Activated T-cell treated with anti-CD3 and anti-CD28 coated beads, Interleukin-2, amount 50 U/mL, for 24 hours (primary cell): ENCODE measurements at regions not wholly inside any gene's neighbourhood (a gene's known extent, or its start where the extent isn't known, plus 50 kb on each side); places are given as distances from the start of the nearest gene placed in this dataset.

ENCODE experiments used
- DNase-seq: peaks from one replicate; pipeline ENCODE4 v3.0.0-alpha.2; 2020
- H3K27ac Mint-ChIP-seq: 2 replicates; pipeline ENCODE4 v1.8.0; 2020; ENCODE audit warnings: mild to moderate bottlenecking, mixed read lengths
- H3K27me3 Mint-ChIP-seq: 2 replicates; pipeline ENCODE4 v1.8.0; 2020; ENCODE audit warnings: mixed read lengths
- H3K36me3 Mint-ChIP-seq: 2 replicates; pipeline ENCODE4 v1.8.0; 2020; ENCODE audit warnings: low read depth, mixed read lengths
- H3K4me1 Mint-ChIP-seq: 2 replicates; pipeline ENCODE4 v1.8.0; 2020; ENCODE audit warnings: low read depth, mixed read lengths
- H3K4me3 Mint-ChIP-seq: 2 replicates; pipeline ENCODE4 v1.8.0; 2020; ENCODE audit warnings: mild to moderate bottlenecking, moderate library complexity, mixed read lengths
- H3K9me3 Mint-ChIP-seq: 2 replicates; pipeline ENCODE4 v1.8.0; 2020; ENCODE audit warnings: mixed read lengths

DNA sequence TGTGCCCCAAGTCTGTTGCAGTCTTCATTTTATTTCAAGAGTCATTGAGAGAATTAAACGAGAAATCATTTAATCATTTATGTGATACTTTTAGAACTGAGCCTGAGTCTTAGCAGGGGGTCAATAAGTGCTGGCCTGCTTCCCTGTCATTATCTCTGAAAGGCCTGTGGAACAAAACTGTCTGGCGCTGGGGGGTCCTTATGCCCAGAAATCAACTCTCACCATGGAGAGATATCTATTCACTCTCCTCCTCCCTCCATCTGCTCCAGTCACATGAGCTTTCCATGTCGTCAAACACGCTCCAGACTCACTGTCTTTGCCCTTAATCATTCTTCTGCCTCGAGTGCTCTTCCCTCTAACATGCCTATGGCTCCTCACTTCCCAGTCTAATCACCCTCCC lies 136.8 kb downstream of the ESM1 start:
- H3K4me1 Mint-ChIP-seq = peaks cover 7% of the 10 kb centered on the region
- no peak overlapping the region for H3K4me3 Mint-ChIP-seq
- DNase-seq = no peak
- no peaks in the 10 kb centered on the region for H3K36me3 Mint-ChIP-seq
- no peaks in the 10 kb centered on the region for H3K9me3 Mint-ChIP-seq
- H3K27ac Mint-ChIP-seq = no peak overlapping the region
- H3K27me3 Mint-ChIP-seq = peaks cover 25% of the 10 kb centered on the region

DNA sequence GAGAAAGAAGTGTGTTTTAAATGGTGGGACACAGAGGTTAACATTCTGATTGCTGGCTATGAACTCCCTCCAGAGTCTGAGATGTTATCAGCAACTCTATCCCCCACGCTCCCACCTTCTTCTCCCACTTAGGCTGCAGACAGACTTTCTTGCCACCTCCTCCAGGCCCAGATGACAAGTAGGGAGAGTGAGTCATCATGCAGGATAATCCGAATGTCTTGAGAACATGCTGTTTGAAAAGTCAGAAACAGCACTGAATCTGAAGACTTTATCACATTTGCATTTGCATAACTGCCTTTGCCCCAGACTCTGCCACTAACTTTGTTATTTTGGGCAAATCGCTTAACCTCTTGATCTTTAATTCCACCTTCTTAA lies 139.8 kb downstream of the ESM1 start:
- H3K4me3 Mint-ChIP-seq = no peak overlapping the region
- DNase-seq = no peak
- H3K9me3 Mint-ChIP-seq = no peaks in the 10 kb centered on the region
- no peak overlapping the region for H3K27ac Mint-ChIP-seq
- H3K4me1 Mint-ChIP-seq = peaks cover 6% of the 10 kb centered on the region
- no peaks in the 10 kb centered on the region for H3K36me3 Mint-ChIP-seq
- H3K27me3 Mint-ChIP-seq = peaks cover 19% of the 10 kb centered on the region

DNA sequence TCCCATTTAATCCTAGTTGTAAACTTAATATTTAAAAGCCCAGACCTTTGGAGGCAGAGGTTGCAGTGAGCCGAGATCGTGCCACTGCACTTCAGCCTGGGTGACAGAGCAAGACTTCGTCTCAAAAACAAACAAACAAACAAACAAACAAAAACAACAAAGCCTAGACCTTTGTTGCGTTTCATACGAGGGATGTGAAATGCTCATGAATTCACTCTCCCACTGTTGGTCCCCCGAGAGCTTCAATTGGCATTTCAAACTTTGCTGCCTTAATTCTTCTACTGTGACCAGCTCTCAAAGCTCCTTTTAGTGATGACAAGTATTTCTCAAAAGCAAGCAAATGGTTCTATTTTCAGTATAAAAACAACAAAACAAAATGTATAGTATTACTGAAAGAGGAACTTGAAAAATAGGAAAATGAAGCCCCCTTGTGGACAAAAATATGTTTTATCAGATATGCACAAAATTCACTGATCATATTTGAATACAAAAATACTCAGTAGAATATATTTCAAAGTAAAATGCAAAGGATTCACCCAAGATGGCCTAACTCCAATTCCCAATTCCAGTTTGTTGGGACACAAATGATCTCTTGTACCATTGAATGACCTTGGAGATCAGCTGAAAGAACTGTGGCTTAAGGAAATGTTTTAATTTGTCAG lies 140.4 kb downstream of the ESM1 start:
- H3K27me3 Mint-ChIP-seq = peaks cover 15% of the 10 kb centered on the region
- H3K4me3 Mint-ChIP-seq = no peak overlapping the region
- no peaks in the 10 kb centered on the region for H3K36me3 Mint-ChIP-seq
- peaks cover 9% of the 10 kb centered on the region for H3K4me1 Mint-ChIP-seq
- no peak for DNase-seq
- H3K9me3 Mint-ChIP-seq = no peaks in the 10 kb centered on the region
- H3K27ac Mint-ChIP-seq = no peak overlapping the region

DNA sequence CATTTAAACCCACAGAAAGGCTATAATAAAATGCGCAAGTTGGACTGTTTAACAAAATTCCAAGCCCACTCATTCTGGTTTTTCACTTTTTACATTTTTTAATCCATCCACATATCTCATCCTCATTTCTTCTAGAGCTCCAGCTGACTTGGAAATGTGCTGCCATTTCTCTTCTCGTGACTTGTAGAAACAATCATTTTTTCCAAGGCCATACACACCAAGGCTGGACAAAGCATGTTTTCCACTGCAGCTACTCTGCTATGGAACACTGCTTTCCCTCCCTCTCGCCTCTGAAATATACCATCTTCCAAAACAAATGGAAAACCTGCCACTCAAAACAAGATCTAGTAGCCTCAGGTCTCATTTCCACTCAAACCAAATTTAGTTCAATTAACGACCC lies 141.1 kb downstream of the ESM1 start:
- Mint-ChIP-seq H3K4me3 (no peak overlapping the region), H3K36me3 (no peaks in the 10 kb centered on the region), H3K9me3 (no peaks in the 10 kb centered on the region), H3K27me3 (peaks cover 11% of the 10 kb centered on the region), H3K4me1 (peaks cover 15% of the 10 kb centered on the region), H3K27ac (no peak overlapping the region)
- no peak for DNase-seq

DNA sequence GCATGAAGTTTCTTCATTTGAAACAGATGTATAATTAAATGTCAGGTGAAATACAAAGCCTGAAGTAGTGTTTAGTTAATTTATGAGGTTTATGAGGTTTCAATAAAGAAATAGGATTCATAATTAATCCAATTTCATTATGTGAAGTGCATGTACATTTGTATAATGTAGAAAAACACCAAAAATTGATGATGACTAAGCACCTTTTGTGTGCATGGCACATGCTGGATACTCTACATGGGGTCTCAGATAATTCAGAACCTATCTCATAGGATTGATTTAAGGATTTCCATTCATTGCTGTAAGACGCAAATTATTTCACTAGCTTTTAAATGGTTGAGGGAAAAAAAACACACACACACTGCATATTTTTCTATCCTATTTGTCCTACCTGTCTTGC lies 143.9 kb downstream of the ESM1 start:
- H3K36me3 Mint-ChIP-seq = no peaks in the 10 kb centered on the region
- no peak overlapping the region for H3K27ac Mint-ChIP-seq

DNA sequence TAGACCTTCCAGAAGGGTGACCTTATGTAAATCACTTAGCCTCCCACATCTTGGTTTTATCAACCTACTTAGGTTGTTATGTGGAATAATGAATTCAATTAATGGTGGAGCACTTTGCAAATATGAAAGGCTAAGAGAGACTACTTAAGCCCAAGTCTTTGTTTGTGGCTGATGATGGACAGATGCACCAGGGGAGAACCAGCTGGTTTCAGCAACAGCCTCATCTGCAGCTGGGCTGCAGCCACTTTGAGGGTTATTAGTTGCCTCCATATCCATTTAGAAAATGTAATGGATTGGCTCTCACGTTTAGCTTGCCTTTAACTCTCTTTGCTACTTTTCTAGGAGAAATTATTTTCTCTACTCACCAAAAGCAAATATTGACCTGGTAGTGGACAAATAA lies 146.6 kb downstream of the ESM1 start:
- Mint-ChIP-seq H3K4me1 (peaks cover 13% of the 10 kb centered on the region), H3K9me3 (no peaks in the 10 kb centered on the region), H3K27ac (no peak overlapping the region), H3K27me3 (no peaks in the 10 kb centered on the region), H3K4me3 (no peak overlapping the region), H3K36me3 (no peaks in the 10 kb centered on the region)
- no peak for DNase-seq

More for the DNA sequence above, 143.9 kb downstream of the ESM1 start:
- no peaks in the 10 kb centered on the region for H3K9me3 Mint-ChIP-seq
- peaks cover 16% of the 10 kb centered on the region for H3K4me1 Mint-ChIP-seq
- H3K4me3 Mint-ChIP-seq = no peak overlapping the region
- no peak for DNase-seq
- H3K27me3 Mint-ChIP-seq = no peaks in the 10 kb centered on the region

DNA sequence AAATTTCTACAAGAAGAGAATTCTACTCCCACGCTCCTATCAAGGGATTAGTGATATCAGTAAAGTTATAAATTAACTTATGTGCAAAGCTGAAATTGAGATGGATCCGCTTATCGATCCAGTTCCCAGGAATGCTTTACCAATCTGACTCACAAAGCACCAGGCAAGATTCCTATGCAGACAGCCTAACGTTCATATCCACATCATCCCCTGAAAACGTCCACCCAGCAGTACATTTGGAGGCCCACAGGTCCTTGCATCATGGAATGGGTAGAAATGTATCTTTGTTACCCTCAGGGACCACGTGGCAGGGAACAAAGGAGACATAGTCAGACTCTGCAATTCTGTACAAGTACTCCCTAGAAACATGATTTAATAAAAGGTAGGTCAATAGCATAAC lies 147.4 kb downstream of the ESM1 start:
- Mint-ChIP-seq H3K4me1 (peaks cover 16% of the 10 kb centered on the region), H3K27me3 (no peaks in the 10 kb centered on the region), H3K27ac (no peak overlapping the region), H3K4me3 (no peak overlapping the region), H3K9me3 (no peaks in the 10 kb centered on the region), H3K36me3 (no peaks in the 10 kb centered on the region)
- no peak for DNase-seq

DNA sequence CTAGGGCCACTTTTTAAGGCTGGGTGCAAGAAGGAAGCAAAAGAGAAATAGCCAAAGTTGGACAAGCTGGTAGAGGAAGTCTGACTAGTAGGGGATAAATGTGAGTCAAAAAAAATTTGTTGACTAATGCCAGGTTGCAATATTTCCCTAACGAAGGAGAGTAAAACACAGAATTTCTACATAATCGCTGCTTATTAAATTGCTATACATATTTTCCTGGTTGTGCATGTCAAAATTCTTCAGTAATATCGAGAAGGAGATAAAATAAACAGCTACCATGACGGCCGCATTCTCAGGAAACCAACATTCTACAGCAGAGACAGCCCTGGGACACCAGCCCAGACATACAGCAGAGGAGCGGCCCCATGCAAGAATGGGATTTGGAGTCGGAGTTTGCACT lies 148.3 kb downstream of the ESM1 start:
- Mint-ChIP-seq H3K36me3 (no peaks in the 10 kb centered on the region), H3K9me3 (no peaks in the 10 kb centered on the region), H3K27me3 (no peaks in the 10 kb centered on the region), H3K27ac (no peak overlapping the region), H3K4me3 (no peak overlapping the region), H3K4me1 (peaks cover 20% of the 10 kb centered on the region)
- DNase-seq = no peak

DNA sequence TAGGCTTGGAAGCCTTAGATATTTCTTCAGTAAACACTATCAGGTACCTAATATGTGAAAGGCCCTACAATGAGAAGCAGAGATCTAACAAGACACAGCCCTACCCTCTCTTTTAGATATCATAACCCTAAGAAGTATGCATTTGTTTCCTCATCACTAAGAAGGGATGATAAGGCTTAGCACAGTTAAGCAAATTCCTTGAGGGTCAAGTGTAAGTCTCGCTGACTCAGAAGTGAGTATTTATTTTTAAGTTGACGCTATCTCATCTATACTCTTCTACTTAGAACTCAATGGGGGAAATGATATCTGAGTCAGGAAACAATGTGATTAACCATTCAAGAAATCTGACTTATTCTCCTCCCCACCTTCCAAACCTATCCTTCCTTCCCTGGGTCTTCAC lies 149.7 kb downstream of the ESM1 start:
- Mint-ChIP-seq H3K36me3 (no peaks in the 10 kb centered on the region), H3K4me1 (peaks cover 20% of the 10 kb centered on the region), H3K27ac (no peak overlapping the region), H3K9me3 (no peaks in the 10 kb centered on the region), H3K4me3 (no peak overlapping the region), H3K27me3 (no peaks in the 10 kb centered on the region)
- no peak for DNase-seq

DNA sequence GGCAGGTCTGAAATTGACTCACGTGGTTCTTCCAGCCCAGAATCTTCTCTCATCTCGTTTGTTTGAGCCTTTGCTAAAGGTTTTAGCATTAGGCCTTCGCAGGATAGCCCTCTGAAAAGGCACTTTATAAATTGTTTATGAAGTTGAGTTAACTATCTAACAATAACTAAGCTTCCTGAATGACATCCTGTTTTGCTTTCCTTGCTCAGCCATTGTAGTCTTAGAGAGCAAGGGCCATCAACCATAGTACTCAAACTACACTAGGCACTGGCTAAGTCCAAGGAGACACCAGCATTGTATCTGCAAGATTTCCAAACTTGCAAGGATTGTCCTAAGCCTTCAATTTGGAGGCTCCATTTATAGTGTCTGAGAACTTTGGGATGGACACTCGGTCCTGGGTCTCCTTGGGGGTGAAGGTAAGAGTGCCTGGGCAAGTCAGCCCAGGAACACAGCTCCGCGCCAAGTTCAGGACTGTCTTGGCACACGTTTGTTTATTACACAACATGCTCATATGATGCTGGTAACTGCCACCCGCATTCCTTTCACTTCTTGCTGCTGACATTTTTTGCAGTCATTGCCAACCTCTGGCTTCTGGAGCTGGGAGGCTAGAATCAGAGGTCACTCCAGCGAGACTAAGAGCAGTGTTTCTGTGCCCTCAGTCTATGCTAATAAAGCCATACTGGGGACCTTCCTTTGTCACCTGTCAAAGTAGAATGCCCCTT lies 151.1 kb downstream of the ESM1 start:
- no peak for DNase-seq
- Mint-ChIP-seq H3K4me3 (no peak overlapping the region), H3K27ac (no peak overlapping the region)

DNA sequence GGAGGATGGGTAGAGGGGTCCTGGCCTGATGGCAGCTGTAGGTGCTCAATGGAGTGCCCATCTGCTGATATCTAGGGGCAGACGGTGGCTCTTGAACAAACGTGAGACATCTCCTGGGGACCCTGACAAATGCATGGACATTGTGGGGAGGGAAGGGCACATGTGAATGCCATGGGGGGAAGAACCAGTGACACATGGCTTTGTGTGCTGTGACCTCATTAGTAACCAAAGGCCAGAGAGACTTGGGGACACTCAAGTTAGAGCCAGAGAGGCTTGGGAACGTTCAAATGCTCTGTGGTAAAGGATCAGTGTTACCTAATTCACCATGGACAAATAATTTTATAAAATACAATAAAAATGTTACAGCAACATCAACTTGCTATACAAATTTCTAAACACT lies 151.8 kb downstream of the ESM1 start:
- Mint-ChIP-seq H3K36me3 (no peaks in the 10 kb centered on the region), H3K27ac (no peak overlapping the region), H3K27me3 (no peaks in the 10 kb centered on the region), H3K4me1 (peaks cover 10% of the 10 kb centered on the region), H3K4me3 (no peak overlapping the region), H3K9me3 (no peaks in the 10 kb centered on the region)
- no peak for DNase-seq

More for the DNA sequence above, 151.1 kb downstream of the ESM1 start:
- H3K9me3 Mint-ChIP-seq = no peaks in the 10 kb centered on the region
- H3K4me1 Mint-ChIP-seq = peaks cover 11% of the 10 kb centered on the region
- no peaks in the 10 kb centered on the region for H3K36me3 Mint-ChIP-seq
- no peaks in the 10 kb centered on the region for H3K27me3 Mint-ChIP-seq

DNA sequence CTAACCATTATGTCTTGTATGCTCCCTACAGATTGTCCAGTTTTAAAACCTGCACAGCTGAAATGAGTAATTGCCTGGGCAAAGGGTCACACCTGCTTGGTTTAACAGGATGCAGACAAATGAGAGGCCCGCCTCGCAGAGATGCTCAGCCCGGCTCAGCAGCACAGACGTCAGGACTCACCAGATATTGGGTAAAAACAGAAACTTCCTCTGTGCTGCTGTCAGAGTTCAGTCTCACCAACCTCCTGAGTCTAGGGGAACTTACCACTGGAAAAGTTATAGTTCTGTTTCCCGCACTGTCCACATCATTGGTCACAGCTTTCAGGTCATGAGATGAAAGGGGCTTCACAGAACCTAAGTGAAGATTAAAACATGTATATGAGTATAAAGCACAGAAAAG lies 152.5 kb downstream of the ESM1 start:
- DNase-seq = no peak
- Mint-ChIP-seq H3K36me3 (no peaks in the 10 kb centered on the region), H3K4me1 (peaks cover 10% of the 10 kb centered on the region), H3K9me3 (no peaks in the 10 kb centered on the region), H3K4me3 (no peak overlapping the region), H3K27me3 (no peaks in the 10 kb centered on the region), H3K27ac (no peak overlapping the region)

DNA sequence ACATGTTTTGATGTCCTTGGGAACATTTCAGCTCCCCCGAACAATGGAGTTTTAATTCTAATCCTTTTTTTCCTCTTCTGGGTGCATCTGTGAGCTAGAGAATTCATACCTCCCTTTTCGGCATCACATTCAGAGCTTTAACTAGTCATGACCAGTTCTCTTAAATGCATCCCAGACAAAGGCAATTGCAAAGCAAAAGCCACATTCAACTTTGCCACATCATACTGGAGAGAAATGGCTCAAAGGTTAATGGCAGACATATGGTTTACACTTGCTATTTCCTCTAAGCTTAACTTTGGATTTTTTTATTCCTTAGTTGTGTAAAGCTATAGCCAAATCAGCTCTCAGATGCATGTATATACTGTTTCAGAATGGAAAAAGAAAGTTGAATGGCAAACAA lies 153.3 kb downstream of the ESM1 start:
- no peak overlapping the region for H3K4me3 Mint-ChIP-seq
- H3K27me3 Mint-ChIP-seq = no peaks in the 10 kb centered on the region
- no peak overlapping the region for H3K27ac Mint-ChIP-seq
- H3K9me3 Mint-ChIP-seq = no peaks in the 10 kb centered on the region
- peaks cover 10% of the 10 kb centered on the region for H3K4me1 Mint-ChIP-seq
- no peak for DNase-seq
- H3K36me3 Mint-ChIP-seq = no peaks in the 10 kb centered on the region

DNA sequence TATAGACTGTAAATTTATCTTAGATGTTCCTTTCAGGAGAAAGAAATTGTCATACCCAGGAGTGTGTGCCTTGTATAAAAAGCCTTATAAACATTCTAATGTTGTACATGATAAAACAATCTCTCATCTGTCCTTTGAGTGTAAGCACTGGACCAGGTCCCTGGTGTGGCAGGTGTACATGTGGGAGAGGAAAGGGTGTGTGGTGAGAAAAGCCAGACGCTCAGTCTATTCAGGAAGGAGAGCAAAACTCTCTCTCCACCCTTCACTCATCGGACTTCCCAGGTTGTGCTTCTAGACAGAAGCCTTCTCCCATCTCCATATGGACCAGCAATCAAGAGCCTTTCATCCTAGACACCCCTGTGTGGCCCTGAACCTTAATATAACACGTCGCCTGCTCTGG lies 154.2 kb downstream of the ESM1 start:
- Mint-ChIP-seq H3K36me3 (no peaks in the 10 kb centered on the region), H3K4me1 (peaks cover 10% of the 10 kb centered on the region), H3K27ac (no peak overlapping the region), H3K9me3 (no peaks in the 10 kb centered on the region), H3K27me3 (no peaks in the 10 kb centered on the region), H3K4me3 (no peak overlapping the region)
- DNase-seq = no peak

DNA sequence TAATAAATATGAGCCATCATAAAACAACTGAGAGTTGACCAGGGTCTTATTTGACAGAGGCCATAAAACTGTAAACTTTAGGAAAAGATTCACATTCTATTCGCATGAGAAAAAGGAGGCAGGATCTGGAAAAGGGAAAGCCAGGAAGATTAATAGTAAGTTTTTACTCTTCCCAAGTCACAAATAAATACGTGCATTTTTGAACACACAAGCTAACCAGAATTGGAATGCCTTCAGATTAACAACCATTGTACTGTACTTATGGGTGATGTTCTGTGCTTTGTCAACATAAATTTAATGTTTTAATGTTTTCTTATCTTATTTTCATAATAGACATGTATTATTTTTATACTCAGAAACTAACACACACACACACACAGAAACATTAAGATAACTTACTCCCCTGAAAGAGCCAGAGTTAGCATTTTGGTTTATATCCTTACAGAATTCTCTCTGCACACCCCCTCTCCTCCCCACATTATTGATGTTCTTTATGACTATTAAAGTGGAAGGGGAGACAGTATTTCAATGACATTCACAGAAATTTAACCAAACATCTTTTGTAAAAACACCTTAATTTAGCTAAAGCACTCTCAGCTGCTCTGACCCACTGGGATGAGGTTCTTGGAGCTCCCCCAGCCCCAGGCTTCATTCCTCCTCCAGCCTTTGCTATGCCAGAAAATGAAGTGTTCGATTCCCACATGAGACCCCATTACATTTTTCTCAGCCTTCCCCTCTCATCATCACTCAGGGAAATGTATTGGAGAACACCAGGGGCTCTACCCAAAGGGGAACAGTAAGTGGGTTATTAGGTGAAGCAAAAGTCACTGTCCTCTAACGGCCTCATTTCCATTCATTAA lies 155.5 kb downstream of the ESM1 start:
- Mint-ChIP-seq H3K27ac (no peak overlapping the region), H3K4me3 (no peak overlapping the region), H3K27me3 (no peaks in the 10 kb centered on the region), H3K9me3 (no peaks in the 10 kb centered on the region), H3K4me1 (peaks cover 10% of the 10 kb centered on the region), H3K36me3 (no peaks in the 10 kb centered on the region)
- no peak for DNase-seq
